ENCODE measurements at regions not wholly inside any gene's neighbourhood (a gene's known extent, or its start where the extent isn't known, plus 50 kb on each side); places are given as distances from the start of the nearest gene placed in this dataset.

GRCh38 chr15:60126661-60127060 is 122.5 kb downstream of the FOXB1 start:
- TF ChIP-seq, protein P1, sequence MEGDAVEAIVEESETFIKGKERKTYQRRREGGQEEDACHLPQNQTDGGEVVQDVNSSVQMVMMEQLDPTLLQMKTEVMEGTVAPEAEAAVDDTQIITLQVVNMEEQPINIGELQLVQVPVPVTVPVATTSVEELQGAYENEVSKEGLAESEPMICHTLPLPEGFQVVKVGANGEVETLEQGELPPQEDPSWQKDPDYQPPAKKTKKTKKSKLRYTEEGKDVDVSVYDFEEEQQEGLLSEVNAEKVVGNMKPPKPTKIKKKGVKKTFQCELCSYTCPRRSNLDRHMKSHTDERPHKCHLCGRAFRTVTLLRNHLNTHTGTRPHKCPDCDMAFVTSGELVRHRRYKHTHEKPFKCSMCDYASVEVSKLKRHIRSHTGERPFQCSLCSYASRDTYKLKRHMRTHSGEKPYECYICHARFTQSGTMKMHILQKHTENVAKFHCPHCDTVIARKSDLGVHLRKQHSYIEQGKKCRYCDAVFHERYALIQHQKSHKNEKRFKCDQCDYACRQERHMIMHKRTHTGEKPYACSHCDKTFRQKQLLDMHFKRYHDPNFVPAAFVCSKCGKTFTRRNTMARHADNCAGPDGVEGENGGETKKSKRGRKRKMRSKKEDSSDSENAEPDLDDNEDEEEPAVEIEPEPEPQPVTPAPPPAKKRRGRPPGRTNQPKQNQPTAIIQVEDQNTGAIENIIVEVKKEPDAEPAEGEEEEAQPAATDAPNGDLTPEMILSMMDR (IDR thresholded peaks at IDR 0.05), result no peak
- TF ChIP-seq POLR2AphosphoS5 (IDR thresholded peaks at IDR 0.05), result no peak
- TF ChIP-seq POLR2A (IDR thresholded peaks at IDR 0.05), result no peak

All from stomach (tissue), 4 donors.